ENCODE measurements at regions not wholly inside any gene's neighbourhood (a gene's known extent, or its start where the extent isn't known, plus 50 kb on each side); places are given as distances from the start of the nearest gene placed in this dataset.

DNA sequence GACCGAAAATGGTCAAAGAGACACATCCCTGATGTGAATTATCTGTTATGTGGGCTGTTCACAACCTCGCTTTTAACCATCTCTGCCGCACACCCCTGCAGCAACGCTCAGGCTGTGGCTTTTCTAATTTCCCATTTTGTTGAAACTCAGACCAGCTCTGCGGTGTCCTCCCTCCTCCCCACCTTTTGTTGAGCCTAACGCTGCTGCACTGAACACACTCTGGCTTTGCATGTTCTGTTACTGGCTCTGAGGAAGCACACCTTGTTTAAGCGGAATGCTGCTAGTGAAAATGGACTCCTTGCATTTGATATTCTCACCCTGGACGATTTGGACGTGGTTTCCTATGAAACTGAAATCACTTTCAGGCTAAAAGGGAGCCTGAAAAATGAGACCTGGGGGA lies 198.5 kb upstream of the MTNR1B start:
- TF ChIP-seq POLR2A (IDR thresholded peaks at IDR 0.05; ENCODE audit: low read length) (no peak), GATA1 (IDR thresholded peaks at IDR 0.05; ENCODE audit: low read depth, low read length) (no peak)
